GM19025 (cell line): ENCODE measurements at regions not wholly inside any gene's neighbourhood (a gene's known extent, or its start where the extent isn't known, plus 50 kb on each side); places are given as distances from the start of the nearest gene placed in this dataset.
"Not testable (repeated sequence)": the region's sequence is repeated elsewhere in the genome, so short reads cannot be mapped to it uniquely, and the experiment has no call there.

Experiments
- ATAC-seq: cut with Tn5 transposase; IDR thresholded peaks from one replicate; pipeline ENCODE4 v1.9.1; 2021; ENCODE audit warnings: mild to moderate bottlenecking, low read depth, moderate library complexity; ENCODE audit not compliant: unreplicated experiment

DNA sequence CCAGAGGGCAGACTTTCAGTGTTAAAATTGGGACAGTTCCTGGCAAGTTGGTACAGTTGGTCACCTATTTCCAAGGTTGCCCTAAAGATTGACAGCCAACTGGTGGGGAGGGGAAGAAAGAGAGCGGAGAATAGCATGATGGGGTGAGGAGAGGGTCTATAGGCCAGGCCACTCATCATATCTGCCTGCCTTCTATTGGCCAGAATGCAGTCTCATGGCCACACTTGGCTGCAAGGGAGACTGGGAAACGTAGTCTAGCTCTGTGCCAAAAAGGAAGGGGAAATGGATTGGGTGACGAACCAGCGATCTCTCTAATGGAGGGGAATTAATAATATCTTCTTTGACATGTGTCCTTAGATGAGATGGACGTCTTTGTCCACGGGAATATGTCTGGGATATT, 197.4 kb upstream of the ATP6AP2 start:
- ATAC-seq: no peak

DNA sequence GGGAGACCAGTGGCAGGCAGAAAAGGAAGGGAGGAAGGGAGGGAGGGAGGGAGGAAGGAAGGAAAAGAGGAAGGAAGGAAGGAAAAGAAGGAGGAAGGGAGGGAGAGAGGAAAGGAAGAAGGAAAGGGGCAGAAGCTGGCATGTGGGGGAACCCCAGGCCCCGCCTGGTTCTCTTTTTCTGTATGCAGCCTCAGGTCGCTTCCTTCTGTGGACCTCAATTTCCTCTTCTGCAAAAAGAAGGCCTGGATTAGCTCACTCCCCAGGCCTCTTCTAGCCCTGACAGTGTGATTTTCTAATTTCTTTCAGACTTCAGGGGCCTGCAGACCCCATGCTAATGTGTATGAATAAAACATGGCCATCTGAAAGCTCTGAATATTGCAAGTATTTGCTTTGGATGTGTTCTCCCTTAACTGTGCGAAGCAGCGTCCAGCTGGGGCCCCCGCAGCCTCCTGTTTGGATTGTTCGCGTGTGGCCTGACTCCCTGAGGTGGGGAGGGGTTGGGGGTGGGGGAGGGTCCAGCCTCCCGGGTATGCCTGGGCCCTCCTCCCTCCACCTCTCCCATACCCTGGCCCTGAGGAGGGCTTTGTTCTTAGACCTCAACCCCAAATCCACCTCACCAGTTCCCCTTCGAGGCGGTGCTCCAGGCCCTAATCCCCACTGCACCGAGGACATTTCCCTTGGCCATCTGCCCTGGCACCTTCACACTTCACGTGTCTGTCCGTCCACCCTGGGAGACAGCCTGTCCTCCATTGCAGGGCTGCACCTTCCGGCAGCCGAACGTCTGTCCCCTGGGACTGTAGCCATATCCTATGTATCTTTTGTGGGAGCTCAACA, 199.9 kb upstream of the ATP6AP2 start:
- ATAC-seq: no peak

DNA sequence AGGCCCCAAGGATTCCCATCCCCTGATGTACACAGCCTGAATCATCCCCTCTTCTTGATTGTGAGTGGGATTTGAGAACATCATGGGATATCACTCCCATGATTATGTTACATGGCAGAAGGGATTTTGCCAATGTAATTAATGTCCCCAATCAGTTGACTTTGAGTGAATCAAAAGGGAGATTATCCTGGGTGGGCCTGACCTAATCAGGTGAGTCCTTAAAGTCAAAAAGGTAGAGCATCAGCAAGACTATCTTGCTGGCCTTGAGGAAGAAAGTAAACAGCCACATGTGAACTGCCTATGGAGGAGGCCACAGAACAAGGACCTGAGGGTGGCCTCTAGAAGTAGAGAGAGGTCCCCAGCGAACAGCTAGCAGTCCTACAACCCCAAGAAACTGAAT, 203.1 kb upstream of the ATP6AP2 start:
- ATAC-seq: no peak

DNA sequence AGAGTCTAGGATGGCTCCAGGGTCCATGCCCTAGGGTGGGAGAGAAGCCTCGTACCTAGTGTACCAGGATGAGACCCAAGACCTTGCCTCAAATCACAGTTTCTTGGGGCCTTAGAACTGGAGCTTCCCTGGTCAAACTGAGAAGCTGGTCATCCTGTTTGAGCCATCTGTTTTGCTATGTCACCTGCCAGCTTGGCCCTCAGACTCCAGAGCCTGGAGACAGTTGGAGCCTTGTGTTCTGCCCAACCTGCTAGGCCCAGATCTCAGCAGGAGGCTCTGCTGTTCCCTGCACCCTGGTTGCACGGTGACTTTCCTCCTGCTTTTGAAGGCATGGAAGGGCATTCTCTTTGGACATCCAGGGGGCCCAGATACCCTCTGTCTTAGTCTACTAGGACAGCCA, 206.3 kb upstream of the ATP6AP2 start:
- ATAC-seq: no peak

DNA sequence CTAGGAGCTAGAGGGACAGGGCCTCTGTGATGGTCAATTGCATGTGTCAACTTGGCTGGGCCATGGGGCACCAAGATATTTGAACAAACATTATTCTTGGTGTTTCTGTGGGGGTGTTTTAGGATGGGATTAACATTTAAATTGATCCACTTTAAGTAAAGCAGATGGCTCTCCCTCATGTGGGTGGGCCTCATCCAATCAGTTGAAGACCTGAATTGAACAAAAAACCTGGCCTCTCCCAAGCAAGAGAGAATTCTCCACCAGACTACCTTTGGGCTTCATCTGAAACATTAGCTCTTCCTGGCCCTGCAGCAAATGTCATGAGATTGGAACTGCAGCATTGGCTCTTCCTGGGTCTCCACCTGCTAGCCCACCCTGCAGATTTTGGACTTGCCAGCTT, 207.1 kb upstream of the ATP6AP2 start:
- no peak for ATAC-seq

DNA sequence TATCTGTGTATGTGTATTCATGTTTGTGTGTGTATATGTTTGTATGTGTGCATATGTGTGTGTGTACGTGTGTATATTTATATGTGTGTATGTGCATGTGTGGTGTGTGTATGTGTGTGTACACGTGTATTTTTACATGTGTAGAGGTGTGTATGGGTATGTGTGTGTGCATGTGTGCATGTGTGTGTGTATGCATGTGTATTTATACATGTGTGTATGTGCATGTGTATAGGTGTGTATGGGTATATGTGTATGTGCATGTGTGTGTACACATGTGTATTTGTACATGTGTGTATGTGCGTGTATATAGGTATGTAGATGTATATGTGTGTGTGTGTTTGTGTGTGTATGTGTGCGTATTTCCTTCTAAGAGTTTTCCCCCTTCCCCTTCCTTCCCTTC, 207.7 kb upstream of the ATP6AP2 start:
- no peak for ATAC-seq

DNA sequence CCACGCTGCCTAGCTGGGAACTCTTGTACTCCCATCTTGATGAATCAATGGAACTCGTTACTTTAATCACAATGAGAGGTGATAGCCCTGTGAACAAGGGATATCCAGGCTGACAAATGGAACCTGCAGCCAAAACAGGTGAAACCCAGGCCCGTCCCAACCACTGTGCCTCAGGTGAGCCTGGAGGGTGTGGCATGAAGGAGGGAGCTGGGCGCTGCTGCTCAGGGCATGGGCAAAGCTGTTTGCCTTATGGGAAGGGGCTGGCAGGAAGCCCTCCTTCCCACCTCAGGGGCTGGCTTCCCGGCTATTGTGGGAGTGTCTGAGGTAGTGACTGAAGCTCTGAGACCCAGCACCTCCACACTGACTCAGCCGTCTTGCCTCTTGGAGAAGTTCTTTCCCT, 209.4 kb upstream of the ATP6AP2 start:
- no peak for ATAC-seq

DNA sequence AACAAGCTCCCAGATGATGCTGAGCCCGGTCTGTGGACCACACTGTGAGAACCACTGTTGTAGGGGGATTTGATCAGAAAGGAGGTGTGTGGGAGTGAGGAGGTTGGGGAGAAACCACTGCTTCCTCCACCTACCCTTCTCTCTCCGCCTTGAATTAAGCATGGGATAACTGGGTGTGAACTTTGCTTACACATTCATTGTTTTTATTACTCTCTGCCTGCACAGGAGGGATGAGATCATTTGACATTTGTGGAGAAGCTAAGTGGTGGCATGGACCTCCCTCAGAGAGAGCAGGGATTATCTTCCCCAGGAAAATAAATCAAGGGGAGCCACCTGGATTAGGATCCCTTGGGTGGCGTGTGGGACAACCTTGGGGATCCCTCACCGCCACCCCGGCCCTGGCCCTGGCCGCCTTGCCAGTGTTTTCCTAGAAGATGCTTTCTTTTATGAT, 212.1 kb upstream of the ATP6AP2 start:
- ATAC-seq: no peak

DNA sequence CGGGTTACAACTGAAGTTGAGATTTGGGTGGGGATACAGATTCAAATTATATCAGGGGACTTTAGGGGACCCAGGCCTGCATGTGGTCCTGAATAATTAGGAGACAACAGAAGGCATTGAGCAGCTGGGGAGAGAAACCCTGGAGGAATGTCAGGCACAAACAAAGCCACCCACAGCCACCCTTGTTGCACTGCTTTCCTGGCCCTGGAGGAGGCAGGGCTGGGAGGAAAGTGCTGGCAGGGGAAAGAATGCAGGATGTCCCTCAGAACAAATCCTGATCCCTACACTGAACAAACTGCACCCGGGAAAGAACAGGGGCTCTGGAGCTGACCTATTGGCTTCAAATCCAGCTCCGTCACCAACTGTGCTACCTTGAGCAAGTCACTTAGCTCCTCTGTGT, 214.1 kb upstream of the ATP6AP2 start:
- no peak for ATAC-seq

DNA sequence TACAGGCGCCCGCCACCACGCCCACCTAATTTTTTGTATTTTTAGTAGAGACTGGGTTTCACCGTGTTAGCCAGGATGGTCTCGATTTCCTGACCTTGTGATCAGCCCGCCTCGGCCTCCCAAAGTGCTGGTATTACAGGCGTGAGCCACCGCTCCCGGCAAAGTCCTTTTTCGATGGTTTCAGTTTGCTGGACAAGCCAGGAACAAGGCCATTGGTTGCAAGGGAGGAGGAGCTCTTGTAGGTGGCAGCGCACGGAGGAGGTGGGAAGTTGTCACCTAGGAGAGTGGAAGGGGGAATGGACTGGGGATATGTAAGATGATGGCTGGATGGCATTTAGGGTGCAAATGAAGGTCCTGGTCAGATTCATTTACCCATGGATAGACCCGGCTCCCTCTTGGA, 218.5 kb upstream of the ATP6AP2 start:
- not testable (repeated sequence) for ATAC-seq

DNA sequence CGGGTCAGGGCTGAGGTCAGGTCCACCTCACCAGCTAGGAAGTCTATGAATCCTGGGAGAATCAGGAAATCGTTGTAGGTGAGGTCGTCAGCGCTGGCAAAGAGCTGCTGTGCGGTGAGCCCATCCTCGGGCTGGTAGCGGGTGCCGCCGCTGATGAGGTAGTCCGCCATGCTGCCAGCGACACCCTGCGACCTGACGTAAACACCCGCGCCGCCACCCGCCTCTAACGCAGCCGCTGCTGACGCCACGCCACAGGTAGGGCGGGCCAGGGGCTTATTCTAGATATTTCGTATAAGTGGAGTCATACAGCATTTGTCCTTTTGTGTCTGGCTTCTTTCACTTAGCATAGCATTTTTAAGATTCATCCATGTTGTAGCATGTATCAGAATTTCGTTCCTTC, 220.2 kb upstream of the ATP6AP2 start:
- ATAC-seq: no peak

DNA sequence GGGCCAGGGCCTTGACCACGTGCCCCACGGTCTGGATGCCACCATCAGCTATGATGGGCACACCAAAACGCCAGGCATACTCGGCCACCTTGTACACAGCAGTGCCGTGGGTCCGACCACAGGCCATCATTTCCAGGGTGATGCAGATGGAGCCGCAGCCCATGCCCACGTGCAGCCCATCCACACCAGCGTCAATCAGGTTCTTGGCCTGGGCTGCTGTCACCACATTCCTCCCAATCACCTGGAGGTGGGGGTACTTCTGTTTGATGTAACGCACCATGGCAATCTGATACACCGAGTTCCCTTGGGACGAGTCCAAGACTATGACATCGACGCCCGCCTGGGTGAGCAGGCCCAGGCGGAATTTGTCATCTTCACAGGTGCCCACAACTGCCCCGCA, 221.2 kb upstream of the ATP6AP2 start:
- no peak for ATAC-seq

DNA sequence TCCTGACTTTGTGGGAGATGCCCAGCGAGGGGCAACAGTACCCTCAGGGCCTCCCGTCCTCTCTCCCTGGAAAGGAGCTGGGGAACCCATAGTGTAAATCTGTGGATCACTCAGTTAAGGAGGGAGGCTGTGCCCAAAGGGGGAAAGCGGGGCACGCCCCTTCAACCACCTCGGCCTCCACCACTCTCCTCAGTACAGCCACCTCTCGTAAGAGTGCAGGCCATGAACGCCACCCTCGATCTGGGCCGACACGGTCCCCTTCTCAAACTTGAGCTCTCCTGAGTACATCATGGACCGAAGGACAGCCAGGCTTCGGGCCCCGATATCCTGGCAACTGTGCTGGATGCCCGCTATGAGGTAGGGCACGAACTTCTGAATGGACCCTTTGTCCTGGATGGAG, 221.8 kb upstream of the ATP6AP2 start:
- no peak for ATAC-seq

DNA sequence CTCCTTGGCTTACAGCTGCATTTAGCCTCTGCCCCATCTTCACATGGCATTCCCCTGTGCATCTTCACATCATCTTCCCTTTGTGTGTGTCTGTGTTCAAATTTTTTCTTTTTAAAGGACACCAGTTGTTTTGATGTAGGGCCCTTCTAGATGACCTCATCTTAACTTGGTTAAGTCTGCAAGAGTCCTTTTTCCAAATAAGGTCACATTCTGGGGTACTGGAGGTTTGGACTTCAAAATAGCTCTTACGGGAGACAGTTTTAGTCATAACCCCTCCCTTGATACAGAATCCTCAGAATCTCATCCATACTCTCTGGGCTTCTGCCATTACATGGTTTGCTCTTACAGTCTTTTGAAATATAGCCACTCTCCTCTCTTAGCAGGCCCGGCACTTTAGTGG, 231.5 kb upstream of the ATP6AP2 start:
- no peak for ATAC-seq

DNA sequence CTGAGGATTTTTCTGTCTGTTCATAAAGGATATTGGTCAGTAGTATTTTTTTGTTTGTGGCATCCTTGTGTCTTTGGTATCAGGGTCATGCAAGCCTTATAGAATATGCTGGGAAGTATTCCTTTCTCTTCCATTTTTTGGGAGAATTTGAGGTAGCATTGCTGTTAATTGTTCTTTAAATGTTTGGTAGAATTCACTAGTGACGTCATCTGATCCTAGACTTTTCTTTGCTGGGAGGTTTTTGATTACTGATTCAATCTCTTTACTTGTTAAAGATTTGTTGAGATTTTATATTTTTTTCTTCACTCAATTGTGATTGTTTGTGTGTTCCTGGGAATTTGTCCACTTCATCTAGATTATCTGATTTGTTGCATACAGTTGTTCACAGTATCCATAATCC, 234.4 kb upstream of the ATP6AP2 start:
- ATAC-seq: no peak

DNA sequence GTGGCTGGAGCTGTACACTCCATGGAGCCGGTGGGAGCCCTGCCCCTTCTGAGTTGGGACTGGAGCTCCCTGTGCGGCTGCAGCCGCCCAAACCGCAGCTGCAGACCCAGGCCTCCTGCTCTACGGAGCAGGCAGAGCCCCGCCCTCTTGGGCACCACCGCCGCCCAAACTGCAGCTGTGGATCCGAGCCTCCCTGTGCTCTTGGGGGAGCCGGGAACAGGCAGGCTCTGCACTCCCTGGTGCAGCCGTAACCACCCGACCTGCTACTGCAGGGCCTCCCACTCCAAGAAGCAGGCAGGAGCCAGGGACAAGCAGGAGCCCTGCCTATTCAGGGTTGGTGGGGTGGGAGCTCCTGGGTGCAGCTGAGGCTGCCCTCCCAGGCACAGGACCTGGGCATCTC, 237.5 kb upstream of the ATP6AP2 start:
- no peak for ATAC-seq

DNA sequence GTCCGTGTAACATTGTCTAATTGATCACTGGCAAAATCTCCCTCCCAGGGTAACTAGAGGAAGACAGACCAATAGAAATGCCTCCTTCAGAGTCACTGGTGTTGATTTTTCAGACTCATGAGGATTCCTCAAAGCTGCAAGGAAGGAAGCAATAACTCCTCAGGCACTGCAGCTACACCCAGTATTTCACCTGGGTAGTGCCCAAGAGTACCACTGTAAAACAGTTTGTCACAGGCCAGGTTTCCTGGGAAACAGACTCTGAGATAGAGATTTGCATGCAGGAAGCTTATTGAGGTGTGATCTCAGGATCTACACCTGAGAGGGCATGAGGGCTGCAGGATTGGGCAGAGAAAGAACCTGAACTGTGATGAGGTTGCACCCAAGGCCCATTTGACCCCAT, 240.7 kb upstream of the ATP6AP2 start:
- ATAC-seq: no peak

DNA sequence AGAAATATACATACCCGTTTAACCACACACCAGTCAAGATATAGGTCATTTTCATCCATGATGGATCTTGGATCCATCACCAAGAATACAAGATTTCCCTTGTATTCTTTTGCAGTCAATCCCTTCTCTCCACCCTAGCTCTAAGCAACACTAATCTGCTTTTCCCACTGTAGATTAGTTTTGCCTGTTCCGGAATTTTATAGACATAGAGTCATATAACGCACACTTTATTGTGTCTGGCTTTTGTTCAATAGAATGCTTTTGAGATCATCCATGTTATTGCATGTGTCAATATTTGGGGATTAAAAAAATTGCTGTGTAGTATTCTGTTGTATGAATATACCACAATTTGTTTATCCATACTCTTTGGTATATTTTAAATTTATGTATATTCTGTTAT, 235.6 kb upstream of the BCOR start:
- ATAC-seq: no peak

DNA sequence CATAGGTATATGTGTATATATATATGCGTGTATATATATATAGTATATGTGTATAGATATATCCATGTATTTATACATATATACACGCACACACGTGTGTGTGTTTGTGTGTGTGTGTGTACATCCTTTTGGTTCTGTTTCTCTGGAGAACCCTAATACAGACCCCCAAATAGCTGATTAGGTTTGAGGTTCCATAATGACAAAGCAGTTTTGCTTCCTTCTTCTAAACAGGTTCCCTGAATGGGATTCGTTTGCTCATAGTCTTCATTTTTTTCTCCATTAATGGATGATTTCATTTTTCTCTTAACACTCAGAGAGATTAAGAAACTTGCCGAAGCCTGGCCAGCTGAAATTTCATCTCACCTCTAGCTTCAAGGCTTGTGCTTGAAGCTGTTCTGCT, 234.0 kb upstream of the BCOR start:
- no peak for ATAC-seq

DNA sequence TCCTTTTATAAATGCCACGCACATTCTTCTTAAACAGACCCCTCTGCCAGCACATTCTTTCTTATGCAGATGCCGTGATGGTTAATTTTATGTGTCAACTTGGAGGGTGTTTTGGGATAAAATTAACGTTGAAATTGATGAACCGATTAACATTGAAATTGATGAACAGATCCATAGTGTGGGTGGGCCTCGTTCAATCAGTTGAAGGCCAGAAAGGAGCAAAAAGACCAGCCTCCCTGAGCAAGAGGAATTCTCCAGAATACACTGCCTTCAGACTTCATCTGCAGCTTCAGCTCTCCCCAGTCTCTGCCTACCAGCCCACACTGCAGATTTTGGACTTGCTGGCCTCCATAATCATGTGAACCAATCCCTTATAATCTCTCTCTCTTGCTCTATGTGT, 233.6 kb upstream of the BCOR start:
- no peak for ATAC-seq

DNA sequence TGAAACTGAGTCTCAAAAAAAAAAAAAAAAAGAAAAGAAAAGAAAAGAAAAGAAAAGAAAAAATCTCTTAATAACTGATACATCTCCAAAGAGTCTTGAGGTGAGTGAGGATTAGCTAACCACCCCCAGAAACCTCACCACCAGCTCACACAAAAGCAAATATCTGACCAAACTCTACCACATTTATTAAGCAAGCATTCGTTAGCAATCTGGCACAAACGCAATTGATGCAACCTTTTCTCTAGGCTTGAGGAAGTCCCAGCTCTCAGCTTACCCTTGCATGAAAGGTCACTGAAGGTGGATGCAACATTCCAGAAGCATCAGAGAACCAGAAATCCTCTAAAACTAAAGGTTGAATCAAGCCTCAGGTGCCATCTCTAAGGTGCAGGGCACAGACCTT, 231.9 kb upstream of the BCOR start:
- ATAC-seq: no peak

DNA sequence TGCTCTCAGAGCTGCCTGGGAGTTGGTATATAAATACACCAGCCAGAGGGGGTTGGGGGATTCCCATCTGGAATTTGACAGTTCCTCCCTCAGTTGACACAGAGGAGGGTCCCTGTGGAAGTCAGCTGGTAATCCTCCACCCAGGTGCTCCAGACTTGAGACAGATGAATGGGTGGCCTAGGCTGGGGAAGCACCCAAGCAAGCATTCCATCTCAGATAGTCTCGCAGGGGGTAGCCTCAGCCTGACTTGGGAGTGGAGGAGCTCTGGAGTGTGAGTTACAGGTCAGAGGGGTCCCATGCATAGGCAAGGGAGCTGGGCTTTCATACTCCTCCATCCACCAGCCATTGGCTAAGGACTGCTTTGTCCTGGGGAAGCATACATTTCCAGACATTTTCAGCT, 229.3 kb upstream of the BCOR start:
- ATAC-seq: no peak
